ENCODE measurements at regions not wholly inside any gene's neighbourhood (a gene's known extent, or its start where the extent isn't known, plus 50 kb on each side); places are given as distances from the start of the nearest gene placed in this dataset.

- TF ChIP-seq POLR2AphosphoS5 (IDR thresholded peaks at IDR 0.05) = peak; percentile 61
- TF ChIP-seq CTCF (IDR thresholded peaks at IDR 0.05) = no peak
- no peak for TF ChIP-seq POLR2A (IDR thresholded peaks at IDR 0.05)
- TF ChIP-seq EP300 (IDR thresholded peaks at IDR 0.05) = no peak
Observed at GRCh38 chr7:42453931-42454361, 216.9 kb upstream of the GLI3 start.

All from gastroesophageal sphincter (tissue), 3 donors.